Kidney tubule cell (primary cell): ENCODE measurements at regions not wholly inside any gene's neighbourhood (a gene's known extent, or its start where the extent isn't known, plus 50 kb on each side); places are given as distances from the start of the nearest gene placed in this dataset.
A peak's percentile ranks its signal among the peaks of the same experiment; 100 is the strongest.

Source experiments
- DNase-seq: peaks from one replicate; pipeline ENCODE4 v3.0.0-alpha.2; 2018; ENCODE audit warnings: low spot score

DNA sequence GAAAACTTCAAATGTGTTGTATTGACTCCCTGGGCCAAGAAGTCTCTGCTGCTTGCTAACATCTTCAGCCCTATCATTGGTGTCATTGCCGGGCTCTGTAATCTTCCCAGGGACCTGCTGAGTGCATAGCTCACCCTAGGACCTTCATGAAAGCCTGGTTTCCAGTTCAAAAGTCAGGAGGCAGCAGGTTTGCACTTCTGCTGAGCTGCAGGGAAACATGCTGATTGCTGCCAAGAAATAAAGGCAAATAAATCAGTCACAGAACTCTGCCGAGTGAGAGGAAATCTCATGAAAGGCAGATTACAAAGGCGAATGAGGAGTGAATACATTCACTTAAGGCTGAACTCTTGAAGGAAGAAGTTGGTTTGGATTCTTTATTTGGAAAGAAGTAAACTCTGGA, 1947.6 kb upstream of the CELF4 start:
- no peak for DNase-seq

DNA sequence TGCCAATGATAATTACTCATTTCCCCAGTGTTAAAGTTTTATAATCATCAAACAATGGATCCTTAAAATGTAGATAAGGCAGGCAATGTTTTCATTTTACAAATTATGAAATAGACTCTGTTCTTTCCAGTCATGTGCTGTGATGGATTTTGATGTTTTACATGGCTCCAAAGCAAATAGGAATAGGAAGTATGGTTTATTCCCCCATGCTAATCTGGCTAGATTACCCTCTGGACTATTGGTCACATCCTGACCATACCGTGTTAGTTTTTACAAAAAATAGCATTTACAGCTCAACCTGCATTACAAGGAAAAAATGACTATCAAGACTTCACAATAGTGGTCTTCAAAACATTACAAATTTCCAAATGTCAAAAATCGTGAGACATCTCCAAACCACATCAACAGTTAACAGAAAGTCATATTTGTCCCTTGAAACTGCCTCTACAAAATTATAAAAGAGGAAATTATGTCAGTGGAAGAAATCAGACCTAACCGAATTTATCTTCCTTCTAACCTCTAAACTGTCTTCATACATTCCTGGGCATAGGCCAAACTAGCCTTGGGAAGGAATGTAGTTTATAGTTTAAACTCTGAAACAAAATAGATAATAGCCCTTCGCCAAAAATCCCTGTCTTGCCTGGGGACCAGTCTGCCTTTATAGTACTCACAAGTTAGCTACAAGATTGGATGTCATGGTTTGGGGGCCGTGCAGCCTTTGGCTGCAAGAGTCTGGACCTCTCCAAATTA, 1941.2 kb upstream of the CELF4 start:
- DNase-seq: no peak

DNA sequence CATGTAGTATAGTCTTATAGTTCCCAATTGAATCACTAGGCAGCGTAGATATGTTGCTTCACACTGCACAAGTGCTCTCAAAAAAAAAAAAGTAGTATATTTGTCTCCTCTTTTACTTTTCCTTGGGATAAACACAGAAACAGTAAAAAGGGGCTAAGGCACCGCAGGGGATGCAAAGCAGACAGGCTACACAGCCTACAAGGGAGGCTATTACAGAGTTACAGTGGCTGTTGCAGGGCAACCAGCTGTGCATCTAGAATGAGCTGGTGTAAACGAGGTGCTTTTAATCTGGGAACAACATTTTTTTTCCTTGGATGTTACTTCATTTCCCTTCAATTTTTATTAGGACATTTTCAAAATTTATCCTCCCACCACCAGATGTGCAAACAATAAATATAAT, 1934.7 kb upstream of the CELF4 start:
- DNase-seq: no peak

- no peak for DNase-seq
Measured at GRCh38 chr18:39497821-39498220, 1932.2 kb upstream of the CELF4 start.

DNA sequence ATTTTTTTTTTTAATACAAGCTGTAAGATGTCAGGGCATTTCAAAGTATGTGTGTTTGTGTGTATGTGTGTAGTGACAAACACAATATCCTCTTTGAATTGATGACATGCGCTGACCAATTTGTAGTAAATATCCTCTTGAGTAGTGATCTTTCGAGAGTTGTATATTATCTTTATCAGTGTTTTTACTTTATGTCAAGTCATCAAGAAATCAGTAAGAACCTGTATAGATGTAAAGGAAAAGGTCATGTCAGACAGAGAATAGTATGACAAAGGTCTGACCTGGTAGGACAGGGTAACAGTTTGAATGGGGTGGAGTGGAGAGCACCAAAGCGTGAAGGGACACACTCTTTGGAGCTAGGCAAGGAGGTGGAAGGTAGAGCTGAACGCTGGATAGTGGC, 1931.4 kb upstream of the CELF4 start:
- no peak for DNase-seq

DNA sequence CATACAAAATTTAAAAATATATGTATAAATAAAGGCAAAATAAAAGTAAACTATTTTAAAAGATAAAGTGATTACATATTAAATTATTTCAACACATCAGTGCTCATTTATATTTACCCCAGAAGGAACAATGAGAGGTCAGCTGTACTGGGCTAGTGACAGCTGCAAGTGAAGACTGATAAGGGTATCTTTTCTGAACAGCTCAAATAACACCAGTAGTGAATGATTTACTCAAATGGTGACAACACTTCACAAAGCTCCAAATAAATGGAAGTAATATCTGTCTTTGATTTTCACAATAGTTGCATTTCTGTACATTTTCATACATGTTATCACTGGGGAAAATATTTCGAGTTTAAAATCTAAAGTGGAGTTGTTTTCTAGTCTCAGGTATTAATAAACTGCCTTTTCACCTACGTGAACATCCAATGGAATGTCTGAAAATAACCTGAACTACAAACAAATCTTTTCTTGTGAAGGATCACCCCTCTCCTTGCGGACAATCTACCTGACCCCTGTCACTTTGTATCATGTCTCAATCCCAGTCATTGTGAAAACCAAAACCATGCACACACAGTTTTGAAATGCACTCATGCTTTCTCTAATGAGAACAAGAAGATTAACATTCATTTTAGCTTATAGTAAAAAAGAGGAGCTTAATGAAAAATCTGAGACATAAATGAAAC, 1928.8 kb upstream of the CELF4 start:
- no peak for DNase-seq

- DNase-seq: no peak
Measured at GRCh38 chr18:39491408-39491807, 1925.8 kb upstream of the CELF4 start.

DNA sequence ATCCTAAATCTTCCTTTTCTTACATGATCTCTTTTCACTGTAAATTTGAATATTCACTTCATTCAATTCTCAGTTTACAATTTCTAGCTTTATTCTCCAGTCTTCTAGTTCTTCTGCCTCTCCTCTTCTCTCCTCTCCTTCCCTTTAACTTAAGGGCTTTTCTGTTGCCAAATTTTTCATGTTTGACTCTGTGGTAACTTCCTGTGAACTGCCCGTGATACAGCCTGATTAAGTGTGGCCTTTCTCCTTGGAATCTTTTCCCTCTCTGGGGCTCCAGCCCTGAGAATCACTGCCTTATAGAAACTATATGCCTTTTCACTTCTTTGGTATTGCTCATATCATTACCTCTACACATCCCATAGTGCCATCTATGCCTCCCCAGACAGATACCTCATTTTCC, 1923.8 kb upstream of the CELF4 start:
- no peak for DNase-seq

DNA sequence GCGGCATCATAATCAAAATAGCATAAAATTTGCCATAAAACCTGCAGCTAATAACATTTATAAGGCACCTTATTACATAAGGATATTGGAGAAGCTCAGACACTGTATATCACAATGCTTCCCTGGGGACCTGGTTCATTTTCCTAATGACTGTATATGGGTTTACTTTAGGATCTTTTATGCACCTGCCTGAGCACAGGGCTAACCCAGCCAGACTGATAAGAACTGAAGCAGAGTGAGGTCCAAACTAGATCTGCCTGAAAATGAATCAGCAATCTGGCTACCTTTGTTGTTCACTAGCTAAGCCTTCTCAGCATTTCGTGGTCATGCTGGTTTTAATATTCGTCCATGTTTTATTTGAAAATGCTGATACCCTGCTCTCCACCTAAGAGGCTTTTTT, 1922.3 kb upstream of the CELF4 start:
- DNase-seq: no peak

DNA sequence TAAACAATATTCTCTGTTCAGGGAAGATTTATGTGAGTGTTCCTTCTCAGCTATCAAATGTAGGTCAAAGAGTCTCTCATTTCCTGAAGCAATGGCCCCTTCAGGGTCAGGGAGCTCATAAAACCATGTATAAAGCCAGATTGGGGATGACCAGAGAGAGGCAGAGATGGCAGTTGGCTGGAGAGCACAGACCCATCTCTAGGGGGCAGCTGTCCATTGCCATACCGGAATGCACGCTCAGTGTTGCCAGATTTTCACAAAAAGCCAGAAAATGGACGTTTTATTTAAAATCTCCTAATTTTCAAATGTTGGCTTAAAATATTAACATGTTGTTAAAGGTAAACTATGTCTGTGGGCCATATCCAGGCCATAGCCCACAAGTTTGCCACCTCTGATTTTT, 1920.7 kb upstream of the CELF4 start:
- no peak for DNase-seq

DNA sequence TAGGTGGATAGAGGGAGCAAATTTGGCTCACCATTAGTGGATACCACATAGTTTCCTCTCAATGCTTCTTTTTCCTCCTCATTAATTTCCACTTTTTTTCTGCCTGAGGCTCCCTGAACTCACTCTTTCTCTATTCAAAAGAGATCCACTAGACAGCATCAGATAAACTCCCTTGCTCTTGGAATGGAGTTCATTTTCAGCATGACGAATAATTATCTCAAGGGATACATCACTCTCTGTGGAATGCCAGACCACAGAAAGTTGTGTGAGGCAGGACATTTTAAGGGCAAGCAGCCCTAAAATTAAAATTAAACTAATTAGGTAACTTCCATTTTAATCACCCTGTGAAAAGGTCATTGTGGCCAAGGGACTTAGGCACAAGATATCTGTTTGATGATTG, 1920.1 kb upstream of the CELF4 start:
- no peak for DNase-seq

GRCh38 chr18:39481281-39481680, 1915.7 kb upstream of the CELF4 start:
- no peak for DNase-seq

DNA sequence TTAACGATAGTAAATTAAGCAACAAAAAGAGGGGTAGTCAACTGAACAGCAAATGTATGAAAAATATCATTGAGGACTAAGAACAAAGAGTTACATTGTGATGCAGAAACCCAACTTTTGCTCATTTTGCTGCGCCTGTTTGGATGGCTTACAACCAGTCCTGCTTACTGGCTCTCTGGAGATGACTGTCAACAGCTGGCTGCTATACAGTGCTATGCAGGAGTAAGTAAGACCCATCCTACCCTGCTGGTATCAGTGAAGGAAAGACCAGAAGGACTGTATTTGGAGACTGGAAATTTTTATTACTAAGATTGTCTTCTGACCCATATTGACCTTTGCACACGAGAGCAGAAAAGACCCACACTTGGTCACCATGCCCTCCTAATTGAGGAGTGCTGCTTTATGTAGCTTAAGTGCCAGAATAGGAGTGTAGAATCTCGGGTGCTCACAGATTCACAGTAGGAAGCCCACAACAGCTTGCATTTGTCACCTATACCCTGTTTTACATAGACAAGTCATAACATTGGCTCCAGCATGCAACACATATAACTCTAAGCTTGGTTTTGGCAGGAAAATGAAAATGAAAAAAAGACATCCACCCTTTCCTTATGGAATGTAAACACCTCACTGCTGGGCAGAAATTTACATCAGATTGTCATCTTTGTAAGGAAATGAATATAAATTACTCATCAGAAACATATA, 1915.0 kb upstream of the CELF4 start:
- DNase-seq: no peak

DNA sequence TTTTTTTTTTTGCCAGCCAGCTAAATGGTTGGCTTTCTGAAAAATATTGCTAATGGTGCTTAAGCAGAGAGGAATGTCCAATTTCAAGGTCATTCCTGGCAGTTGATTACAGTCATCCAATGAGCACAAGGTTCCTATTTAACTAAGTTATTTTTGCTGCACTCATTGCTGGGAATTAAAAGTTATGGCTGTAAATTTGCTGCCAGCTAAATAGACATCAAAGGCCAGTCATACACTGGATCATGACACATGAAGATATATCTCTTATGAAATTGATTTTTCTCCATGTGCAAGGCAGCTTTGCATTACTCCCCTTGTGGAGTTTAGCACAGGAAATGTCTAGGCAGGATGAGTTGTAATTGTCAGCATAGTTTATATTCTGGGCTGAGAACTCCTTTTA, 1898.4 kb upstream of the CELF4 start:
- DNase-seq: no peak

GRCh38 chr18:39462436-39462835, 1896.8 kb upstream of the CELF4 start:
- DNase-seq: peak; percentile 59

DNA sequence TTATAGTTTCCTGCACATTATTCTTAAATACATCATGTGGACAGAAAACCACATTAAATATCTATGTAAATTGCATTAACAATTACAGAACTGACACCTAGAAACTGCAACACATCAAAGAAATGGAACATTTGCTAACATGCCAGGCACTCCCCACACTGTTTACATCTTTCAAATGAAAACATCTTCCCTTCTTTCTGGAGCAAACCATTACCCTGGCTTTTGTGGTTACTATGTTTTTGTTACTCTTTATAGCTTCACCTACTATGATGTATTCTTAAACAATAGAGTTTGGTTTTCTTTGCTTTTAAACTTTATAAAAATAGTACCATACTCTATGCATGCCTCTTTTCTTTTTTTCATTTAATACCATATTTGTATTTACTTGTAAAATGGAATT, 1894.5 kb upstream of the CELF4 start:
- no peak for DNase-seq

DNA sequence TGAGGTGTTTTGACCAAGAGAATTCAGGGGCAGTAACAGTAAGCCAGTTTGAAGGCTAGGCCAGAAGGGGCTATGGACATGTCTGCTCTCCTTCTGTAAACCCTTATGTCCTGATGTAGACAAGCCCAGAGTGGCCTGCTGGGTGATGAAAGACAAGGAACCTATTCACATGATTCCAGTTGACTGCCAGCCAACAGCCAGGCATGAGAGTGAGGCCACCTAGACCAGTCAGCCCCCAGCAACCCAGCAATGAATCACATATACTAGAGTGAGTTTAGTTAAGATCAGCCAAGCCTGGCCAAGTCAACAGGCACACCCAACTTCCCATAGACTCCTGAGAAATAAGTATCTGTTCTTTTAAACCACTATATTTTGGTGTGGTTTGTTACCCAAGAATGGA, 1889.7 kb upstream of the CELF4 start:
- DNase-seq: peak; percentile 88

DNA sequence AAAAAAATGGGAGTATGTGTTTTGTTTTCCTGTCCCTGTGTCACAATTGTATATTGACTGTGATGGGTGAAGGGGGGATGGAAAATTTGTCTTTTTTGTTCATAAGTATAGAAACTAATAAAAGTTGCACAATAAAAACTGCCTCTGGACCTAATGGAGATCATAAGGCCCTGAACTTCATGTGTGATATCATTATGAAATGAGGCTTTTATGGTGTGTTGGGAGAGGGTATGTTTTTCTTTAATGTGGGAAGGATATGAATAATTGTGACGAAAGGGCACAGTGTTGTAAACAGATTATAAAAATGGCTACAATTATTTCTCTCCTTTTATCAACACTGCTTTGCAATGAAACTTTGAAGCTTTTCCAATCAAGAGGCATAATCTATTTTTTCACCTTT, 1889.3 kb upstream of the CELF4 start:
- DNase-seq: no peak

DNA sequence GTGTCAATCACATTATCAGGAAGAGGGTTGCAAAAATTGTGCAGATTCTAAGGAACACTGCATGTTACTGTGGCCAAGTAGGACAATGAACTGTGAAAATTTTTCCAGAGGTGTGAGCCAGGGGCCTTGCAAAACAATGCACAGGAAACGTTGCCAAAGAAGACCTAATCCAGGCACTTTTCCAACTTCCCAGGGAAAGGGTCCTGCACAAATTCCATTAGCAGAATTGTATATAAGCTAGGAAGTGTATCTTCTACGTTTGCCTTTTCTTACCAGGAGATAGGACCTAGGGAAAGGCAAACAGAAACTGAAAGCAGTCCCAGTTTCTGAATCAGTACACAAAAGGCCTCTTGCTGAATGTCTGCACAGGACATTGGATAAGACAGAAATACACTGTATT, 1888.3 kb upstream of the CELF4 start:
- DNase-seq: peak; percentile 55

- no peak for DNase-seq
Measured at GRCh38 chr18:39453356-39453755, 1887.8 kb upstream of the CELF4 start.

- DNase-seq: no peak
Measured at GRCh38 chr18:39450958-39451357, 1885.4 kb upstream of the CELF4 start.

- no peak for DNase-seq
Measured at GRCh38 chr18:39449566-39449965, 1884.0 kb upstream of the CELF4 start.

- no peak for DNase-seq
Measured at GRCh38 chr18:39448942-39449341, 1883.3 kb upstream of the CELF4 start.
